SH-SY5Y (cell line): ENCODE measurements at regions not wholly inside any gene's neighbourhood (a gene's known extent, or its start where the extent isn't known, plus 50 kb on each side); places are given as distances from the start of the nearest gene placed in this dataset.

Experiments used
- GATA2 ChIP-seq: IDR thresholded peaks from 2 replicates; pipeline ENCODE4 v1.6.1; 2011; ENCODE audit warnings: mild to moderate bottlenecking, low read depth, low read length
- GATA3 ChIP-seq: IDR thresholded peaks from 2 replicates; pipeline ENCODE4 v1.6.1; 2011; ENCODE audit warnings: low read depth, mild to moderate bottlenecking, low read length, moderate library complexity

GRCh38 chr5:163755505-163755904 is 250.1 kb downstream of the MAT2B start:
- TF ChIP-seq GATA2 (no peak), GATA3 (no peak)
